Astrocyte of the cerebellum (primary cell): ENCODE measurements at regions not wholly inside any gene's neighbourhood (a gene's known extent, or its start where the extent isn't known, plus 50 kb on each side); places are given as distances from the start of the nearest gene placed in this dataset.

ENCODE experiments used
- DNase-seq: peaks from one replicate; pipeline ENCODE4 v3.0.0-alpha.2; 2011; ENCODE audit warnings: low read depth
- H3K4me3 ChIP-seq: 2 replicates; pipeline ENCODE4 v1.5.1; 2011; ENCODE audit warnings: mild to moderate bottlenecking, low read depth, low read length, moderate library complexity
- CTCF ChIP-seq: IDR thresholded peaks from 2 replicates; pipeline ENCODE4 v1.5.1; 2012; ENCODE audit warnings: low read length, low read depth, moderate library complexity, mild to moderate bottlenecking; ENCODE audit errors: missing control alignments
- in situ Hi-C: cut with HindIII; loops from 2 replicates; pipeline ENCODE4 v1.10.0; 2017; ENCODE audit warnings: low sequenced_read_pairs

GRCh38 chr2:200230716-200231115 lies 75.8 kb upstream of the SPATS2L start:
- no peak overlapping the region for H3K4me3 ChIP-seq
- DNase-seq = no peak
- in situ Hi-C loops = no loop called here
- no peak for TF ChIP-seq CTCF

- no peak overlapping the region for H3K4me3 ChIP-seq
- in situ Hi-C loops = no loop called here
- no peak for TF ChIP-seq CTCF
- no peak for DNase-seq
These were observed 71.0 kb upstream of the SPATS2L start for GRCh38 chr2:200235533-200235932.

- no peak for DNase-seq
- H3K4me3 ChIP-seq = no peak overlapping the region
- in situ Hi-C loops = no loop called here
- no peak for TF ChIP-seq CTCF
These were observed 67.3 kb upstream of the SPATS2L start for GRCh38 chr2:200239216-200239615.

- TF ChIP-seq CTCF = no peak
- no peak for DNase-seq
- in situ Hi-C loops = no loop called here
- no peak overlapping the region for H3K4me3 ChIP-seq
These were observed 63.9 kb upstream of the SPATS2L start for GRCh38 chr2:200242570-200242969.

GRCh38 chr2:200243441-200243840 lies 63.1 kb upstream of the SPATS2L start:
- no peak overlapping the region for H3K4me3 ChIP-seq
- TF ChIP-seq CTCF = no peak
- in situ Hi-C loops = no loop called here
- DNase-seq = no peak

GRCh38 chr2:200244111-200244510 lies 62.4 kb upstream of the SPATS2L start:
- TF ChIP-seq CTCF = no peak
- in situ Hi-C loops = no loop called here
- no peak overlapping the region for H3K4me3 ChIP-seq
- no peak for DNase-seq

GRCh38 chr2:200247494-200247893 lies 59.0 kb upstream of the SPATS2L start:
- H3K4me3 ChIP-seq = no peak overlapping the region
- in situ Hi-C loops = no loop called here
- peak; percentile 20 for DNase-seq
- no peak for TF ChIP-seq CTCF
